ENCODE measurements at regions not wholly inside any gene's neighbourhood (a gene's known extent, or its start where the extent isn't known, plus 50 kb on each side); places are given as distances from the start of the nearest gene placed in this dataset.
"Not testable (repeated sequence)": the region's sequence is repeated elsewhere in the genome, so short reads cannot be mapped to it uniquely, and the experiment has no call there.

DNA sequence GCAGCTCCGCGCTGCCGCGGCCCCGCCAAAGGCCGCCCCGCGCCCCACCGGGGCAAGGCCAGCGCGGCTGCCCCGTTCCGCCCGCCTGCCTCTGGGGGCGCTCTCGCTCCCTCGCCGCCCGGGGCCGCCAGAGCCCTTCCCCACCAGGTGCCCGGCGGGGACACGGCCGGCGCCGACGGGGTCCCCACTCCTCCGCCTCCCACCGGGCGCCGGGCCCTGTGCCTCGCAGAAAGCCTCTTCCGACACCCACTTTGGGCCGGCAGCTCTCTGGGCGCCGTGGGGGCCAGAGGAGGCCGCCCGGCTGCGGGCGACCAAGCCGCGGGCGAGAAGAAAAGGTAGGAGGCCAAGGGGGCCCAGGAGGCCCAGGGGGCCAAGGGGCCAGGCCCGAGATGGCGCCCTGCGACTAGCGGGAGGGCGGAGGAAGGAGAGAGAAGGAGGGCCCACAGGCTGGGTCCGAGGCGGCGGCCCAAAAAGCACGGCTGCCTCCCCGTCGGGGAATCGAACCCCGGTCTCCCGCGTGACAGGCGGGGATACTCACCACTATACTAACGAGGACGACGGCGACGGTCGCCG, 57.4 kb upstream of the FCGR2A start:
- not testable (repeated sequence) for TF ChIP-seq CTCF, POLR2A, POLR2AphosphoS5 (IDR thresholded peaks at IDR 0.05)

All from prostate gland (tissue), 2 donors.